IMR-90 (cell line): ENCODE measurements at regions not wholly inside any gene's neighbourhood (a gene's known extent, or its start where the extent isn't known, plus 50 kb on each side); places are given as distances from the start of the nearest gene placed in this dataset.

Source experiments
- ATAC-seq: fragments of 200-7000 bp; cut with Tn5 transposase; 2 replicates; pipeline ENCODE4 v1.9.1; 2020; ENCODE audit warnings: low read depth, mild to moderate bottlenecking, moderate library complexity
- BruUV-seq: library from RNA; stranded (reverse); fragments of 400-500 nt; replicated peaks from 2 replicates; lab custom pipeline; 2021; lab: Mats Ljungman, UMichigan
- CTCF ChIA-PET: fragments of 300-600 bp; formaldehyde crosslinking; extraction: SDS; loops from one replicate; lab custom pipeline; 2021; ENCODE audit warnings: antibody characterized with exemption; lab: Yijun Ruan, JAX
- POLR2A ChIA-PET: fragments of 300-600 bp; sonication (Branson Sonifier 250); formaldehyde crosslinking; loops from one replicate; lab custom pipeline; 2022; ENCODE audit warnings: antibody characterized with exemption; ENCODE audit not compliant: unreplicated experiment; lab: Charles Lee
- DNase-seq: peaks from one replicate; pipeline ENCODE4 v3.0.0; 2013
- H2AFZ ChIP-seq: replicated peaks from 2 replicates; pipeline ENCODE3; 2013; ENCODE audit warnings: low read length, mild to moderate bottlenecking; ENCODE audit not compliant: poor library complexity
- H2AK5ac ChIP-seq: 2 replicates; pipeline ENCODE4 v1.6.1; 2013; ENCODE audit warnings: low read depth, low read length, inconsistent platforms
- H2AK9ac ChIP-seq: replicated peaks from 2 replicates; pipeline ENCODE3; 2013; ENCODE audit warnings: mild to moderate bottlenecking, low read depth, low read length, moderate library complexity; ENCODE audit not compliant: poor library complexity
- H2BK120ac ChIP-seq: 2 replicates; pipeline ENCODE4 v1.6.1; 2013; ENCODE audit warnings: low read depth, low read length, inconsistent platforms
- H2BK15ac ChIP-seq: 3 replicates; pipeline ENCODE4 v1.6.1; 2013; ENCODE audit warnings: low read depth, low read length, inconsistent platforms
- H2BK20ac ChIP-seq: 2 replicates; pipeline ENCODE4 v1.6.1; 2013; ENCODE audit warnings: low read depth, mild to moderate bottlenecking, inconsistent platforms, low read length, moderate library complexity
- H2BK5ac ChIP-seq: 2 replicates; pipeline ENCODE4 v1.6.1; 2013; ENCODE audit warnings: mild to moderate bottlenecking, low read depth, low read length, inconsistent platforms; ENCODE audit not compliant: poor library complexity, severe bottlenecking
- H3K14ac ChIP-seq: replicated peaks from 2 replicates; pipeline ENCODE4 v1.6.1; 2013; ENCODE audit warnings: low read depth, low read length, inconsistent platforms
- H3K18ac ChIP-seq: 2 replicates; pipeline ENCODE4 v1.6.1; 2013; ENCODE audit warnings: low read depth, low read length, control low read depth
- H3K23ac ChIP-seq: 2 replicates; pipeline ENCODE4 v1.6.1; 2013; ENCODE audit warnings: low read depth, low read length, inconsistent platforms
- H3K27ac ChIP-seq: 2 replicates; pipeline ENCODE4 v1.5.1; 2013; ENCODE audit warnings: mild to moderate bottlenecking, control low read depth, low read length; ENCODE audit not compliant: insufficient read depth
- H3K27me3 ChIP-seq: 2 replicates; pipeline ENCODE4 v1.6.1; 2013; ENCODE audit warnings: low read length; ENCODE audit not compliant: control insufficient read depth, insufficient read depth
- H3K36me3 ChIP-seq: 2 replicates; pipeline ENCODE4 v1.6.1; 2013; ENCODE audit warnings: low read length, mixed read lengths; ENCODE audit not compliant: control insufficient read depth, insufficient read depth
- H3K4ac ChIP-seq: 2 replicates; pipeline ENCODE4 v1.6.1; 2013; ENCODE audit warnings: low read depth, low read length, inconsistent platforms
- H3K4me1 ChIP-seq: 2 replicates; pipeline ENCODE4 v1.6.1; 2013; ENCODE audit warnings: low read length, mixed read lengths; ENCODE audit not compliant: control insufficient read depth, insufficient read depth
- H3K4me2 ChIP-seq: 2 replicates; pipeline ENCODE4 v1.6.1; 2013; ENCODE audit warnings: low read depth, mild to moderate bottlenecking, control low read depth, low read length, moderate library complexity
- H3K4me3 ChIP-seq: 2 replicates; pipeline ENCODE4 v1.5.1; 2013; ENCODE audit warnings: low read depth, mild to moderate bottlenecking, control low read depth, low read length, moderate library complexity; ENCODE audit not compliant: insufficient read depth
- H3K56ac ChIP-seq: 2 replicates; pipeline ENCODE4 v1.6.1; 2013; ENCODE audit warnings: low read length, inconsistent platforms; ENCODE audit not compliant: insufficient read depth; ENCODE audit errors: extremely low read depth
- H3K79me1 ChIP-seq, 2 experiments: 2 replicates each; pipeline ENCODE4 v1.6.1; 2013; ENCODE audit warnings: low read length in 2 of 2, inconsistent platforms in 1 of 2, low read depth in 1 of 2
- H3K9ac ChIP-seq: 2 replicates; pipeline ENCODE4 v1.6.1; 2013; ENCODE audit warnings: low read depth, low read length, control low read depth
- H3K9me1 ChIP-seq: 2 replicates; pipeline ENCODE4 v1.6.1; 2013; ENCODE audit warnings: low read length, inconsistent platforms; ENCODE audit not compliant: insufficient read depth
- H3K9me3 ChIP-seq: 2 replicates; pipeline ENCODE4 v1.6.1; 2013; ENCODE audit warnings: low read length; ENCODE audit not compliant: control insufficient read depth, insufficient read depth
- H4K20me1 ChIP-seq: 2 replicates; pipeline ENCODE4 v1.6.1; 2013; ENCODE audit warnings: low read length, inconsistent platforms; ENCODE audit not compliant: insufficient read depth
- H4K5ac ChIP-seq: 2 replicates; pipeline ENCODE4 v1.6.1; 2013; ENCODE audit warnings: mild to moderate bottlenecking, low read depth, low read length, control low read depth
- H4K8ac ChIP-seq, 2 experiments: 2 replicates each; pipeline ENCODE4 v1.6.1; 2013; ENCODE audit warnings: low read depth in 2 of 2, low read length in 2 of 2, control low read depth in 1 of 2, inconsistent platforms in 1 of 2
- H4K91ac ChIP-seq: 2 replicates; pipeline ENCODE4 v1.6.1; 2013; ENCODE audit warnings: low read depth, low read length, inconsistent platforms; ENCODE audit not compliant: insufficient read depth
- BHLHE40 ChIP-seq: fragments of 150-350 bp; IDR thresholded peaks from 2 replicates; pipeline ENCODE4 v1.6.1; 2016; ENCODE audit warnings: mild to moderate bottlenecking, low read depth, low read length
- CEBPB ChIP-seq: IDR thresholded peaks from 2 replicates; pipeline ENCODE4 v1.6.1; 2012; ENCODE audit warnings: low read depth, low read length, improper control_type of control experiment
- CHD1 ChIP-seq: IDR thresholded peaks from 2 replicates; pipeline ENCODE4 v1.6.1; 2012; ENCODE audit warnings: low read depth, low read length, improper control_type of control experiment
- CTCF ChIP-seq: conservative IDR thresholded peaks from 2 replicates; pipeline ENCODE4 v1.5.1; 2012; ENCODE audit warnings: mild to moderate bottlenecking, low read depth, low read length, improper control_type of control experiment
- ELK1 ChIP-seq: fragments of 150-350 bp; IDR thresholded peaks from 2 replicates; pipeline ENCODE4 v1.6.1; 2016; ENCODE audit warnings: low read depth, mild to moderate bottlenecking, low read length, moderate library complexity, borderline replicate concordance
- FOS ChIP-seq: fragments of 150-350 bp; IDR thresholded peaks from 2 replicates; pipeline ENCODE4 v1.6.1; 2016; ENCODE audit warnings: low read depth, low read length
- MAFK ChIP-seq: IDR thresholded peaks from 2 replicates; pipeline ENCODE4 v1.6.1; 2012; ENCODE audit warnings: low read depth, low read length, improper control_type of control experiment
- MAZ ChIP-seq: IDR thresholded peaks from 2 replicates; pipeline ENCODE4 v1.6.1; 2012; ENCODE audit warnings: low read depth, mild to moderate bottlenecking, low read length, improper control_type of control experiment, moderate library complexity, borderline replicate concordance
- MXI1 ChIP-seq: IDR thresholded peaks from 2 replicates; pipeline ENCODE4 v1.6.1; 2012; ENCODE audit warnings: low read depth, mild to moderate bottlenecking, low read length, moderate library complexity, borderline replicate concordance
- NFE2L2 ChIP-seq: fragments of 150-350 bp; IDR thresholded peaks from 2 replicates; pipeline ENCODE4 v1.6.1; 2016; ENCODE audit warnings: low read depth, mild to moderate bottlenecking, low read length
- POLR2A ChIP-seq: IDR thresholded peaks from 2 replicates; pipeline ENCODE4 v1.6.1; 2012; ENCODE audit warnings: mild to moderate bottlenecking, low read depth, low read length
- RAD21 ChIP-seq: IDR thresholded peaks from 2 replicates; pipeline ENCODE4 v1.6.1; 2012; ENCODE audit warnings: low read length, improper control_type of control experiment
- RCOR1 ChIP-seq: IDR thresholded peaks from 2 replicates; pipeline ENCODE4 v1.6.1; 2012; ENCODE audit warnings: mild to moderate bottlenecking, low read length, improper control_type of control experiment; ENCODE audit not compliant: insufficient replicate concordance
- RFX5 ChIP-seq: IDR thresholded peaks from 2 replicates; pipeline ENCODE4 v1.8.0; 2012; ENCODE audit warnings: low read depth, mild to moderate bottlenecking, low read length, moderate library complexity
- SMC3 ChIP-seq: fragments of 150-350 bp; IDR thresholded peaks from 2 replicates; pipeline ENCODE4 v1.6.1; 2016; ENCODE audit warnings: low read depth, mild to moderate bottlenecking, antibody characterized with exemption, low read length, moderate library complexity
- USF2 ChIP-seq: fragments of 150-350 bp; IDR thresholded peaks from 2 replicates; pipeline ENCODE4 v1.6.1; 2017; ENCODE audit warnings: mild to moderate bottlenecking, antibody characterized with exemption, low read length, low read depth
- WGBS, 2 experiments: methylation state at CpG; one replicate each; pipeline versions ENCODE4 v1.1.5 to v1.1.7; 2013; ENCODE audit warnings: missing lambda C conversion rate in 2 of 2; ENCODE audit not compliant: insufficient read length in 1 of 2; ENCODE audit errors: extremely low coverage in 2 of 2; 5-methylcytosine and 5-hydroxymethylcytosine counted together
- dilution Hi-C: fragments of 300-500 bp; cut with HindIII; formaldehyde crosslinking; loops from one replicate; pipeline ENCODE4 v1.14.3; 2018; ENCODE audit warnings: low sequenced_read_pairs; ENCODE audit not compliant: unreplicated experiment
- in situ Hi-C: fragments of 300-500 bp; cut with MboI; formaldehyde crosslinking; loops from 3 replicates; pipeline ENCODE4 v1.14.3; 2019; ENCODE audit warnings: low sequenced_read_pairs, inconsistent platforms, mixed read lengths
- intact Hi-C: fragments of 100-400 bp; cut with micrococcal nuclease; formaldehyde crosslinking; loops from 2 replicates; pipeline ENCODE4 v1.10.0; 2022

GRCh38 chr4:17376205-17376604, 135.7 kb downstream of the QDPR start:
- in situ Hi-C loops, result no loop called here
- 22% methylated on average over 1 of the region's 2 CpGs; no CpG with 5 or more reads in 1 of the 2 experiments for WGBS, 2 experiments

More at GRCh38 chr4:17376205-17376604, 135.7 kb downstream of the QDPR start:
- intact Hi-C loops, result no loop called here
- H4K20me1 ChIP-seq, result no peaks in the 10 kb centered on the region
- H3K4me1 ChIP-seq, result no peaks in the 10 kb centered on the region
- H2BK5ac ChIP-seq, result no peak overlapping the region
- H3K27me3 ChIP-seq, result peaks cover 4% of the 10 kb centered on the region; the same call in 1 of the 2 replicates
- no peaks in the 10 kb centered on the region for H3K9me1 ChIP-seq
- no peaks in the 10 kb centered on the region for H3K36me3 ChIP-seq
- H3K4me2 ChIP-seq, result no peak overlapping the region
- ChIA-PET CTCF (no interaction called here), POLR2A (no interaction called here)
- H3K27ac ChIP-seq, result no peak overlapping the region
- H3K79me1 ChIP-seq, result no peaks in the 10 kb centered on the region
- H3K23ac ChIP-seq, result no peak overlapping the region
- H4K91ac ChIP-seq, result no peak overlapping the region
- H3K18ac ChIP-seq, result no peak overlapping the region
- no peak overlapping the region for H2BK20ac ChIP-seq
- dilution Hi-C loops, result no loop called here
- no peak overlapping the region for H2BK120ac ChIP-seq
- H3K9me3 ChIP-seq, result no peaks in the 10 kb centered on the region
- H3K9ac ChIP-seq, result no peak overlapping the region
- H3K14ac ChIP-seq, result no peak overlapping the region
- no peak overlapping the region for H2AK9ac ChIP-seq
- DNase-seq, result peak; percentile 4
- no peak overlapping the region for H2BK15ac ChIP-seq
- no peak overlapping the region for H3K4ac ChIP-seq
- TF ChIP-seq NFE2L2 (no peak), RFX5 (no peak), MAFK (no peak), SMC3 (no peak), USF2 (no peak), MXI1 (no peak), CHD1 (no peak), CEBPB (no peak), RCOR1 (no peak), MAZ (no peak), POLR2A (no peak), CTCF (no peak), RAD21 (no peak), FOS (no peak), BHLHE40 (no peak), ELK1 (no peak)
- H3K4me3 ChIP-seq, result no peak overlapping the region
- no peak overlapping the region for H2AK5ac ChIP-seq
- H4K8ac ChIP-seq, result no peak overlapping the region
- no TSS peak for BruUV-seq
- H4K5ac ChIP-seq, result no peak overlapping the region
- no peak for ATAC-seq
- no peak overlapping the region for H3K56ac ChIP-seq
- H2AFZ ChIP-seq, result no peak overlapping the region
